HepG2 (cell line): ENCODE measurements at regions not wholly inside any gene's neighbourhood (a gene's known extent, or its start where the extent isn't known, plus 50 kb on each side); places are given as distances from the start of the nearest gene placed in this dataset.

ENCODE experiments used
- ATAC-seq: fragments of 200-7000 bp; cut with Tn5 transposase; 3 replicates; pipeline ENCODE4 v1.9.1; 2020; ENCODE audit warnings: mild to moderate bottlenecking, moderate library complexity
- BruUV-seq: library from RNA; stranded (reverse); fragments of 400-500 nt; replicated peaks from 2 replicates; lab custom pipeline; 2021; lab: Mats Ljungman, UMichigan
- CTCF ChIA-PET: fragments of 300-600 bp; formaldehyde crosslinking; extraction: SDS; loops from one replicate; lab custom pipeline; 2021; ENCODE audit warnings: low total read pairs, inconsistent platforms, low intra/inter-chr PET ratio; lab: Yijun Ruan, JAX
- POLR2A ChIA-PET: fragments of 350-600 bp; sonication (Branson Sonifier 250); formaldehyde crosslinking; loops from one replicate; lab custom pipeline; 2020; ENCODE audit warnings: antibody characterized with exemption, inconsistent platforms; lab: Yijun Ruan, JAX
- DNase-seq: peaks from one replicate; pipeline ENCODE4 v3.0.0-alpha.2; 2015; ENCODE audit warnings: low spot score
- FAIRE-seq: peaks from 3 replicates; lab custom pipeline; 2011; peaks lifted over from hg19 to GRCh38; lab: Jason Lieb, UNC
- H2AFZ ChIP-seq: one replicate; pipeline ENCODE4 v1.6.1; 2011; ENCODE audit warnings: low read length, inconsistent platforms
- H3K27ac ChIP-seq: fragments of 300-600 bp; 3 replicates; pipeline ENCODE4 v1.8.0; 2011; ENCODE audit warnings: mixed run types, mild to moderate bottlenecking, mixed read lengths, low read length, inconsistent platforms; ENCODE audit not compliant: insufficient read depth; ENCODE audit errors: extremely low read length
- H3K27me3 ChIP-seq, 2 experiments: fragments of 200-600 bp in 1 of 2; 2 replicates in 1 of 2; 3 replicates in 1 of 2; pipeline versions ENCODE4 v1.6.0 to v1.8.0; 2011; ENCODE audit warnings: low read length in 2 of 2, mild to moderate bottlenecking in 2 of 2, moderate library complexity in 2 of 2, inconsistent platforms in 1 of 2; ENCODE audit not compliant: insufficient read depth in 2 of 2, control insufficient read depth in 1 of 2
- H3K36me3 ChIP-seq, 2 experiments: fragments of 200-600 bp in 1 of 2; replicated peaks in 1 of 2; 2 replicates in 1 of 2; 3 replicates in 1 of 2; pipeline versions ENCODE4 v1.5.1 to v1.8.0; 2011; ENCODE audit warnings: low read length in 2 of 2, inconsistent platforms in 1 of 2; ENCODE audit not compliant: insufficient read depth in 2 of 2, control insufficient read depth in 1 of 2
- H3K4me1 ChIP-seq: 2 replicates; pipeline ENCODE4 v1.5.1; 2012; ENCODE audit warnings: low read length, inconsistent platforms; ENCODE audit not compliant: insufficient read depth
- H3K4me2 ChIP-seq: 2 replicates; pipeline ENCODE4 v1.6.0; 2011; ENCODE audit warnings: low read depth, low read length, inconsistent platforms
- H3K4me3 ChIP-seq, 3 experiments: fragments of 200-600 bp in 1 of 3; sonication (generic), shearing (Covaris generic) in 1 of 3; replicated peaks in 1 of 3; 2 replicates each; pipeline ENCODE4 v1.5.1; 2011 to 2016; ENCODE audit warnings: low read length in 3 of 3, inconsistent platforms in 2 of 3, low read depth in 2 of 3, mild to moderate bottlenecking in 2 of 3, control low read depth in 1 of 3, mixed read lengths in 1 of 3; ENCODE audit not compliant: insufficient read depth in 1 of 3
- H3K79me2 ChIP-seq: one replicate; pipeline ENCODE4 v1.6.1; 2011; ENCODE audit warnings: low read length, inconsistent platforms; ENCODE audit not compliant: insufficient read depth
- H3K9ac ChIP-seq: 2 replicates; pipeline ENCODE4 v1.6.0; 2011; ENCODE audit warnings: mild to moderate bottlenecking, low read depth, low read length, inconsistent platforms; ENCODE audit not compliant: insufficient read depth
- H3K9me3 ChIP-seq: 2 replicates; pipeline ENCODE4 v1.5.1; 2012; ENCODE audit warnings: mild to moderate bottlenecking, low read length
- H4K20me1 ChIP-seq: 2 replicates; pipeline ENCODE4 v1.6.0; 2011; ENCODE audit warnings: inconsistent platforms, mild to moderate bottlenecking, low read length, moderate library complexity; ENCODE audit not compliant: insufficient read depth
- AGO1 ChIP-seq: fragments of 200-400 bp; formaldehyde crosslinking; IDR thresholded peaks from 2 replicates; pipeline ENCODE4 v1.6.1; 2017; ENCODE audit warnings: mild to moderate bottlenecking, low read depth, low read length, moderate library complexity; ENCODE audit not compliant: poor library complexity, severe bottlenecking
- ATF7 ChIP-seq, 2 experiments: fragments of 450-650 bp in 1 of 2; sonication (generic) in 1 of 2; formaldehyde crosslinking in 1 of 2; IDR thresholded peaks; 2 replicates each; pipeline versions ENCODE4 v1.4.0 to v1.6.1; 2016 to 2020; ENCODE audit warnings: antibody characterized with exemption in 1 of 2, mild to moderate bottlenecking in 1 of 2, missing genetic modification reagents in 1 of 2
- EEA1 ChIP-seq: sonication (generic); formaldehyde crosslinking; IDR thresholded peaks from 2 replicates; pipeline ENCODE4 v1.5.1; 2020; ENCODE audit warnings: mild to moderate bottlenecking, missing genetic modification reagents, borderline replicate concordance
- FOSL2 ChIP-seq: sonication (generic); formaldehyde crosslinking; IDR thresholded peaks from 2 replicates; pipeline ENCODE4 v1.4.0; 2020; ENCODE audit warnings: missing genetic modification reagents
- GLI4 ChIP-seq: sonication (generic); formaldehyde crosslinking; IDR thresholded peaks from 2 replicates; pipeline ENCODE4 v1.5.1; 2020; ENCODE audit warnings: missing genetic modification reagents, mild to moderate bottlenecking, moderate library complexity, borderline replicate concordance
- NFIB ChIP-seq: sonication (generic); formaldehyde crosslinking; IDR thresholded peaks from 2 replicates; pipeline ENCODE4 v1.9.0; 2021; ENCODE audit warnings: missing genetic modification reagents, mild to moderate bottlenecking, borderline replicate concordance
- SMARCC2 ChIP-seq: fragments of 450-650 bp; IDR thresholded peaks from 2 replicates; pipeline ENCODE4 v1.6.1; 2017; ENCODE audit warnings: antibody characterized with exemption, mild to moderate bottlenecking
- SYNCRIP ChIP-seq: fragments of 200-400 bp; formaldehyde crosslinking; IDR thresholded peaks from 2 replicates; pipeline ENCODE4 v1.6.1; 2018; ENCODE audit warnings: mild to moderate bottlenecking, low read depth, low read length; ENCODE audit not compliant: insufficient read depth
- TRIM24 ChIP-seq: sonication (generic); formaldehyde crosslinking; IDR thresholded peaks from 2 replicates; pipeline ENCODE4 v1.8.0; 2022; ENCODE audit warnings: mild to moderate bottlenecking, missing genetic modification reagents
- ZNF256 ChIP-seq: sonication (generic); formaldehyde crosslinking; conservative IDR thresholded peaks from 2 replicates; pipeline ENCODE4 v1.4.0; 2020; ENCODE audit warnings: missing genetic modification reagents
- ZNF660 ChIP-seq: sonication (generic); formaldehyde crosslinking; IDR thresholded peaks from 2 replicates; pipeline ENCODE4 v1.5.1; 2020; ENCODE audit warnings: mild to moderate bottlenecking, low read depth, missing genetic modification reagents, borderline replicate concordance
- ZNF780A ChIP-seq: sonication (generic); formaldehyde crosslinking; IDR thresholded peaks from 2 replicates; pipeline ENCODE4 v1.8.0; 2022; ENCODE audit warnings: mild to moderate bottlenecking, missing genetic modification reagents, moderate library complexity
- WGBS: methylation state at CpG from one replicate; pipeline ENCODE4 v1.1.6; 2017; ENCODE audit warnings: low lambda C conversion rate; 5-methylcytosine and 5-hydroxymethylcytosine counted together
- in situ Hi-C: cut with HindIII; loops from 2 replicates; pipeline ENCODE4 v1.10.0; 2017; ENCODE audit warnings: low pct_unique_long_range_greater_than_20kb; ENCODE audit not compliant: extremely low pct_ligation_motif_present
- intact Hi-C: fragments of 100-400 bp; cut with micrococcal nuclease; formaldehyde crosslinking; loops from one replicate; pipeline ENCODE4 v1.10.0; 2022; ENCODE audit not compliant: unreplicated experiment
- TF ChIP-seq, protein P1 (sequence below): sonication (generic); formaldehyde crosslinking; IDR thresholded peaks from 2 replicates; pipeline ENCODE4 v1.5.0; 2020; ENCODE audit warnings: mild to moderate bottlenecking, missing genetic modification reagents, borderline replicate concordance
- TF ChIP-seq, protein P2 (sequence below): sonication (generic); formaldehyde crosslinking; IDR thresholded peaks from one replicate; pipeline ENCODE4 v1.5.1; 2020; ENCODE audit warnings: mild to moderate bottlenecking, missing genetic modification reagents; ENCODE audit errors: not compliant biosample characterization

DNA sequence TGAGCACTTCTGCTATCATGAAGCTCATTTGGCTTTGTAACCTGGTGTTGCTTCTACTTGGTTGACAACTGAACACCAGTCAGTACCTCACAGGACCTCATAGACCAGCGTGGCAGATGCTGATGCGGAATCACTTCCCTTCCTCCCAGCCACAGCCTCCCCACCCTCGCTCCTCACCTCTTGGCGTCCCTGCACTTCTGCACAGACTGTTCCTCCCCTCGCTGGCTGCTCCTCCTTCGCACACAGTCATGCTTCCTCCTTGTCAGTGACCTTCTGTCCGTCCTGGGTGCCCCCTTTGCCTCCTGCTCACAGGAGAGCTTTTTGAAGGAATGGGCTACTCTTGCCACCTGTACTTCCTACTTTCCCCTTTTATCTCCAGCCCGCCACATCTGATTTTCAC, 61.4 kb upstream of the CTBP2 start (continued):
- TF ChIP-seq TRIM24 (CRISPR knock-in tag), result no peak
- no peak for TF ChIP-seq ZNF780A

DNA sequence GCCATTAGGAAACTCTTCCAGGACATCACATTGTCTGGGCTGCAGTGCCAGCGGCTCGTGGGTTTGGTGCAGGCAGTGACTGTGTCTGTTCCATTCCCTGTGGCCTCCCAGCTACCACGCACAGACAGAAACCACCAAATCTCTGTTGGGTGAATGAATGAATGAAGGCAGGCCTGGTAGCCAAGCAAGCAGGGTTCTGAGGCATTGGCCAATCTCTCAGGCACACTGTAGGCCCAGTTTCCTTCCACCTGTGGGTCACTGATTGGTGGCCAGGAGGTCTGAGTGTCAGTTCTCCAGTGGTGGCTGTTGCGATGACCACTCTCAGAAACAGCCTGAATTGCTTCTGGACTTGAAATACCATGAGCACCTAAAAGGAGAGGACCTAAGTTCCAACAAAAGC, 59.4 kb upstream of the CTBP2 start:
- POLR2A ChIA-PET, result no interaction called here
- no peak overlapping the region for H3K4me2 ChIP-seq
- no peak for FAIRE-seq
- no peak for ATAC-seq
- H3K4me3 ChIP-seq, result no peak overlapping the region
- WGBS, result no CpG with 5 or more reads among the region's 4 CpGs
- no peaks in the 10 kb centered on the region for H4K20me1 ChIP-seq
- H3K27me3 ChIP-seq, result peaks cover 0 to 19% of the 10 kb centered on the region in 2 experiments; a peak in 4 of 5 replicates
- no peaks in the 10 kb centered on the region for H3K79me2 ChIP-seq
- intact Hi-C loops, result no loop called here
- CTCF ChIA-PET, result no interaction called here
- no peak for DNase-seq
- no peak overlapping the region for H3K9ac ChIP-seq
- no peaks in the 10 kb centered on the region for H3K4me1 ChIP-seq
- no peak overlapping the region for H3K27ac ChIP-seq
- in situ Hi-C loops, result no loop called here
- no peaks in the 10 kb centered on the region for H3K36me3 ChIP-seq
- H2AFZ ChIP-seq, result no peak overlapping the region
- no TSS peak for BruUV-seq
- no peaks in the 10 kb centered on the region for H3K9me3 ChIP-seq
- TF ChIP-seq EEA1 (CRISPR knock-in tag) (no peak), NFIB (CRISPR knock-in tag) (no peak), SYNCRIP (no peak), AGO1 (no peak), ZNF256 (no peak), SMARCC2 (no peak), GLI4 (no peak), ZNF660 (CRISPR knock-in tag) (no peak), ATF7 (IDR thresholded peaks at IDR 0.05) (no peak), ATF7 (CRISPR knock-in tag; IDR thresholded peaks at IDR 0.05) (no peak), FOSL2 (no peak)
- TF ChIP-seq, protein P1, sequence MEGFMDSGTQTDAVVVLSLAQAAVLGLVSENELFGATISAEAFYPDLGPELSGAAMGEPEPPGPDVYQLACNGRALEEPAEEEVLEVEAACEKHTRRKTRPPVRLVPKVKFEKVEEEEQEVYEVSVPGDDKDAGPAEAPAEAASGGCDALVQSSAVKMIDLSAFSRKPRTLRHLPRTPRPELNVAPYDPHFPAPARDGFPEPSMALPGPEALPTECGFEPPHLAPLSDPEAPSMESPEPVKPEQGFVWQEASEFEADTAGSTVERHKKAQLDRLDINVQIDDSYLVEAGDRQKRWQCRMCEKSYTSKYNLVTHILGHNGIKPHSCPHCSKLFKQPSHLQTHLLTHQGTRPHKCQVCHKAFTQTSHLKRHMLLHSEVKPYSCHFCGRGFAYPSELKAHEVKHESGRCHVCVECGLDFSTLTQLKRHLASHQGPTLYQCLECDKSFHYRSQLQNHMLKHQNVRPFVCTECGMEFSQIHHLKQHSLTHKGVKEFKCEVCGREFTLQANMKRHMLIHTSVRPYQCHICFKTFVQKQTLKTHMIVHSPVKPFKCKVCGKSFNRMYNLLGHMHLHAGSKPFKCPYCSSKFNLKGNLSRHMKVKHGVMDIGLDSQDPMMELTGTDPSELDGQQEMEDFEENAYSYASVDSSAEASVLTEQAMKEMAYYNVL, result no peak
- TF ChIP-seq, protein P2, sequence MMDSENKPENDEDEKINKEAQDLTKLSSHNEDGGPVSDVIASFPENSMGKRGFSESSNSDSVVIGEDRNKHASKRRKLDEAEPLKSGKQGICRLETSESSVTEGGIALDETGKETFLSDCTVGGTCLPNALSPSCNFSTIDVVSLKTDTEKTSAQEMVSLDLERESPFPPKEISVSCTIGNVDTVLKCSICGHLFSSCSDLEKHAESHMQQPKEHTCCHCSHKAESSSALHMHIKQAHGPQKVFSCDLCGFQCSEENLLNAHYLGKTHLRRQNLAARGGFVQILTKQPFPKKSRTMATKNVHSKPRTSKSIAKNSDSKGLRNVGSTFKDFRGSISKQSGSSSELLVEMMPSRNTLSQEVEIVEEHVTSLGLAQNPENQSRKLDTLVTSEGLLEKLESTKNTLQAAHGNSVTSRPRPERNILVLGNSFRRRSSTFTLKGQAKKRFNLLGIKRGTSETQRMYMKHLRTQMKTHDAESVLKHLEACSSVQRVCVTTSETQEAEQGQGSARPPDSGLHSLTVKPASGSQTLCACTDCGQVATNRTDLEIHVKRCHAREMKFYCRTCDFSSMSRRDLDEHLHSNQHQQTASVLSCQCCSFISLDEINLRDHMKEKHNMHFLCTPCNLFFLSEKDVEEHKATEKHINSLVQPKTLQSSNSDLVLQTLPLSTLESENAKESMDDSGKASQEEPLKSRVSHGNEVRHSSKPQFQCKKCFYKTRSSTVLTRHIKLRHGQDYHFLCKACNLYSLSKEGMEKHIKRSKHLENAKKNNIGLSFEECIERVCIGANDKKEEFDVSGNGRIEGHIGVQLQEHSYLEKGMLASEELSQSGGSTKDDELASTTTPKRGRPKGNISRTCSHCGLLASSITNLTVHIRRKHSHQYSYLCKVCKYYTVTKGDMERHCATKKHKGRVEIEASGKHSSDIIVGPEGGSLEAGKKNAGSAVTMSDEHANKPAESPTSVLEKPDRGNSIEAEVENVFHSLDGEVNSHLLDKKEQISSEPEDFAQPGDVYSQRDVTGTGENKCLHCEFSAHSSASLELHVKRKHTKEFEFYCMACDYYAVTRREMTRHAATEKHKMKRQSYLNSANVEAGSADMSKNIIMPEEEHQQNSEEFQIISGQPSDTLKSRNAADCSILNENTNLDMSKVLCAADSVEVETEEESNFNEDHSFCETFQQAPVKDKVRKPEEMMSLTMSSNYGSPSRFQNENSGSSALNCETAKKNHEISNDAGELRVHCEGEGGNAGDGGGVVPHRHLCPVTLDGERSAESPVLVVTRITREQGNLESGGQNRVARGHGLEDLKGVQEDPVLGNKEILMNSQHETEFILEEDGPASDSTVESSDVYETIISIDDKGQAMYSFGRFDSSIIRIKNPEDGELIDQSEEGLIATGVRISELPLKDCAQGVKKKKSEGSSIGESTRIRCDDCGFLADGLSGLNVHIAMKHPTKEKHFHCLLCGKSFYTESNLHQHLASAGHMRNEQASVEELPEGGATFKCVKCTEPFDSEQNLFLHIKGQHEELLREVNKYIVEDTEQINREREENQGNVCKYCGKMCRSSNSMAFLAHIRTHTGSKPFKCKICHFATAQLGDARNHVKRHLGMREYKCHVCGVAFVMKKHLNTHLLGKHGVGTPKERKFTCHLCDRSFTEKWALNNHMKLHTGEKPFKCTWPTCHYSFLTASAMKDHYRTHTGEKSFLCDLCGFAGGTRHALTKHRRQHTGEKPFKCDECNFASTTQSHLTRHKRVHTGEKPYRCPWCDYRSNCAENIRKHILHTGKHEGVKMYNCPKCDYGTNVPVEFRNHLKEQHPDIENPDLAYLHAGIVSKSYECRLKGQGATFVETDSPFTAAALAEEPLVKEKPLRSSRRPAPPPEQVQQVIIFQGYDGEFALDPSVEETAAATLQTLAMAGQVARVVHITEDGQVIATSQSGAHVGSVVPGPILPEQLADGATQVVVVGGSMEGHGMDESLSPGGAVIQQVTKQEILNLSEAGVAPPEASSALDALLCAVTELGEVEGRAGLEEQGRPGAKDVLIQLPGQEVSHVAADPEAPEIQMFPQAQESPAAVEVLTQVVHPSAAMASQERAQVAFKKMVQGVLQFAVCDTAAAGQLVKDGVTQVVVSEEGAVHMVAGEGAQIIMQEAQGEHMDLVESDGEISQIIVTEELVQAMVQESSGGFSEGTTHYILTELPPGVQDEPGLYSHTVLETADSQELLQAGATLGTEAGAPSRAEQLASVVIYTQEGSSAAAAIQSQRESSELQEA (CRISPR knock-in tag), result no peak
